Activated CD4-positive, alpha-beta T cell treated with anti-CD3 and anti-CD28 coated beads for 24 hours (primary cell): ENCODE measurements at regions not wholly inside any gene's neighbourhood (a gene's known extent, or its start where the extent isn't known, plus 50 kb on each side); places are given as distances from the start of the nearest gene placed in this dataset.

Experiments
- DNase-seq, 2 donors: peaks; one replicate each; pipeline ENCODE4 v3.0.0-alpha.2; 2020; ENCODE audit warnings: low read depth in 2 of 2

DNA sequence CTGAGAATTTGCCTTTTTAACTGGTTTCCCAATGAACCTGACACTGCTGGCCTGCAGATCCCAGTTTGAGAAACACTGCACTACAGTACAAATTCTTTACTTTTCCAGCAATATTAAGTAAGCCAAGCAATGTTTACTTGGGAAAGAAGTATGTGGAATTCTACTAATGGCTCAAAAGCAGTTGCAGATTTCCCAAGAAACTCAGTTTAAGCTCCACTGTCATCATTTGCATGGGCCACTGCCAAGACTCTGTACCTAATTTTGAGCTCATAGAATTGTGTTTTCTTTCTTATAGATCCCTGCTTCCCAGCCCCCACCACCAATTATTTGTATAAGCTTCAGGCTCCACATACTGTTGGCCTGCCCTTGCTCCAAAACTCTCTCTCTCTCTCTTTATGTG is 676.1 kb downstream of the RNF144A start:
- no peak for DNase-seq

DNA sequence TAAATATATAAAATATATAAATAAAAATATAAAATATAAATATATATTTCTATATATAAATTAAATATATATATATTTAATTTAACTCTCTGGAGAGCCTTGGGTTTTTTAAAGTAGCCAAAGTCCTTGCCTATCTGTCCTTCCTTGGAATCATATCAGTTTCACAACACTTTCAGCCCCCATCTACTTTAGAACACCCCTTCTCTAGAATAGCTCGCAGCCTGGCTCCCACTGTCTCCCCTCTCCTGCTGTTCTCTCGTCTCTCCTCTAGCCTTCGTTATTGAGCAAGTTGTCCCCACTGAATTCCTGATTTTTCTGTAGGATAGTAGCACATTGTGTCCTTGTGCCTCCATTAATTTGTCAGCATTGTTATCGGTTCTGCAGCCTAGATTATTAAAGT is 677.0 kb downstream of the RNF144A start:
- no peak for DNase-seq

DNA sequence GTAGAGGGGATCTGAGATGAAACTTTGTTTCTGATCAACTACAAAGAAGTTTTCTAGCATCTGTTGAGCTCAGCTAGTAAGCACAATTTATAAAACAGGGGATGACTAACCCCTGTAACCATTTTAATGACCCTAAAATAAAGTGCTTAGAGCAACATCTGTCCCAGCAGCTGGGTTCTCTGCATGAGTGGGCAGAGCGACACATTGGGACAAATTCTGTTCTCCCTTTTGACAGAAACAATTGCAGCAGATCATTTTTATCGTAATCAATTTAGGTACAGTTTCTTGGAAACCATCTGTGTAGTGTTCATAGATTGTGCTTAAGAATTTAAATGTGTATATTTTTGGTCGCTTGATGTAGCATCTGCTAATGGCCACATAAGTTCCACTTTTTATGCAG is 678.0 kb downstream of the RNF144A start:
- DNase-seq = no peak

DNA sequence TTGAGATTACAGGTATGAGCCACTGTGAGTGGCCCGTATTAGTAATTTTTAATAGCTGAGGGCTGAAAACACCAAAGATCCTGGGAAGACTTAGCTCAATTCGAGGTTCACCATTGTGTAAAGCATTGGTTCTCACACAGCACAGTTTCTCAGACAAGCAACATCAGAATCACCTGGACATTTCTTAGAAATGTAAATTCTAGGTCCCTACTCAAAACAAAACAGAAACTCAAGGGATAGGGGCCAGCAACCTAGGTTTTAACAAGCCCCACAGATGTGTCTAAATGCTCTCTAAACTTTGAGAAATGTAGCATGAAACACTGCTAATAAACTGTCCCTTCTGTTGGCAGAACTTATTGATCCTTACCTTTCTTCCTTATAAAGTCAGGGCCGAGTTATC is 681.2 kb downstream of the RNF144A start:
- no peak for DNase-seq

DNA sequence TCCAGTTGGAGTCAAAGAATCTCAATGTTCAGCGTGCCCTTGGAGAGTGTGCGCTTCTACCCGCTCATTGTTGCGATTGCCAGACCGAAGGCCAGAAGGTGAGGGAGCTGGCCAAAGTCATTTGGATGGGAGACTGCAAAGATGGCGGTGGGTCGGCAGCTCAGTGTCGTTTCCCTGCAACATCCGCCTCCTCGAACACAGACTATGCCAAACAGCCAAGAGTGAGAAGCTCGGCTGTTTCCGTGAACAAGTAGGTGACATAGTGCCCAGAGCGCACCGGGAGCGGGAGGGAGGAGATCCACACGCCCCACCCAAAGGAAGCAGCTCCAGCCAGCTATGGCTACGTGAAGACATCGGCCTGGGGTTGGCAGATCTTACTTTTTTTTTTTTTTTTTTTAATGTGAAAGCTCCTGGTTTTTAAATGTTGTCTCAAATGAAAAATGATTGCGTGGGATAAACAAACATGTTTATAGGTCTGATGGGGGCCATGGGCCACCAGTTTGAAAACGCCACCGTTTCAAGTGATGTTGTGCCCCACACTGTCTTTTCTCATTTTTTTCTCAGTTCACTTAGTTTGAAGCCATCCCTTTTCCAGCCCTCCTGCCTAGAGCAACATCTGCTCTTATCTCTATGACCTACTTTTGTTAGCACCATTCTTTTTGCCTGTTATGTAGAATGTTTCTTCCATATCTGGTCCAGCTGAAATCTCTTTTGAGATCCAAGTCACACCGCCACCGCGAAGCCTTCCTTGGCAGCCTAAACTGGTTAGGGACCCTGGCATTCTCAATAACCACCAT is 682.4 kb downstream of the RNF144A start:
- DNase-seq = no peak

DNA sequence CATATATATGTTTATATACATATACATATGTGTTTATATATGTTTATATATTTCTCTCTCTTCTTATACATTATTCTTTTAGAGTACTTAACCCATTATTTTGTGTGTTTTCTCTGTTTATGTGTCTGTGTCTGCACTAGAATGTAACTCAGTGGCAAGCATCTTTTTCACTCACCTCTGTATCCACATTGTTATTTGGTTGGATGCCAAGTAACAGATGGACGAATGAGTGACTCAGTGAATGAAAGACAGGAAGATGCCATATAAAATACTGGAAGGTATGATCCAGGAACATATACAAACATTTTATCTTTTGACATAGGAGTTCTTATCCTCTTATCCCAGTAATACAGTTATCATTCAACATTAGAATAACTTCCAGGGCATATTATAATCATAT is 684.8 kb downstream of the RNF144A start:
- DNase-seq = no peak

DNA sequence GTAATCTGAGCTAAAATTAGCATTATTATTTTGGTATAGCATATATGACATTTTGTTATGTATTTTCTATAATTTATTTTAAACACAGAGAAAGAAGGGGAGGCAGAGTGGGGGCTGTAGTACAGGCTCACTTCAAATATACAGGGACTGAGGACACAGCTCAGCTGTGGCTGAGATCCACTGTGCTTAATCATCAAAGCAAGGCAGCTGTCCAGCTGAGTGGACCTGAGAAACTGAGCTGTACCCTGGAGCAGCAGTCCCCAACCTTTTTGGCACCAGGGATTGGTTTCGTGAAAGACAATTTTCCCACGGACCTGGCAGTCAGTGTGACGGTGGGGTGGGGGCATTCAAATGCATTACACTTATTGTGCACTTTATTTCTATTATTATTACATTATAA is 687.2 kb downstream of the RNF144A start:
- no peak for DNase-seq

DNA sequence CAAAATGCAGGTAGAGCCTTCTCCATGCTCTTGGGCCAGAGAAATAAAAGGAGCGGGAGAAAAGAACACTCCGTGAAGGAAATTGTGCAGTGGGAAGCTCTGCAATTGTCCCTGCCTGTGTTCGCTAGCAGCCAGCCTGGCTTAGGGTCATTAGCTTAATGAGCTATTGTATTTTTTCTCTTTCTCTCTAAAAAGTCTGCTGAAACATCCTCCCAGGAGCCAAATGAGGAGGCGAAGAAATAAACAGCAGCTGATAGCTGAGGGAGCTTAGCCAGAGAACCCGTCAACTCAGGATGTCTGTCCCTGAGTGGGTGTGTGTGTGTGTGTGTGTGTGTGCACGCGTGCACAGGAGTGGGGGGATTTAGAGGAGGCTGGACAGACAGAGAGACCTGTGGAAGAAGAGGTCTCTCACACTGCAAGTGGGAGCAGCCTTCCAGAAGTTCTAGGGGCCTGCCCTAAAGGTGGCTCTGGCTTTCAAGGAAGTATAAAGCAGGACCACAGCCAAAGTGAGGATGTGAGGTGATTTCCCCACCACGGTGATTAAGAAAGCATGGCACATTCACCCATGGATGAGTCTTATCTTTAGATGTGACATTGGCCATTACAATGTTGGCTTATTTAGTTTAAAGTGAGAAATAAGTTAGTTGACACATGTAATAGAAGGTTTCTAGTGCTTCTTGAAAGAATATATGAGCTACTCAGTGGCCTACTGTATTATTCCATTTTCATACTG is 690.4 kb downstream of the RNF144A start:
- no peak for DNase-seq

DNA sequence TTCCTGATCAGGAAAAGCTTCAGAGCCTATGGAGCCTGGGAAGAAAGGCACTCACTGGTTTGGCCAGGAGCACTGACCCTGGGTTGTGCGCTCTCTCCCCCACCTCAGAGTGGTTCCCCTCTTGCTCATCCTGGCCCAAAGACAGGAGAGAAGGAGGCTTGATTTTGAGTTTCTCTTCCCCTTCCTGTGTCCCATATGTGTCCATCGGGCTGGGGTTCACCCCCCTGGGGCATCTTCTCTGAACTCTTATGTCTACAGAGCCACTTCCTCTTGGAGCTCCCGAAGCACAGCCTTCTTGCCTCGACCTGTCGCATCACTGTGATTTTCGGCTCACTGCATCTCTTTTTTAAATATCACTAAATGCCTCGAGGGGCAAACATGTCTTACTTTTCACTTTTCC is 692.3 kb downstream of the RNF144A start:
- no peak for DNase-seq

DNA sequence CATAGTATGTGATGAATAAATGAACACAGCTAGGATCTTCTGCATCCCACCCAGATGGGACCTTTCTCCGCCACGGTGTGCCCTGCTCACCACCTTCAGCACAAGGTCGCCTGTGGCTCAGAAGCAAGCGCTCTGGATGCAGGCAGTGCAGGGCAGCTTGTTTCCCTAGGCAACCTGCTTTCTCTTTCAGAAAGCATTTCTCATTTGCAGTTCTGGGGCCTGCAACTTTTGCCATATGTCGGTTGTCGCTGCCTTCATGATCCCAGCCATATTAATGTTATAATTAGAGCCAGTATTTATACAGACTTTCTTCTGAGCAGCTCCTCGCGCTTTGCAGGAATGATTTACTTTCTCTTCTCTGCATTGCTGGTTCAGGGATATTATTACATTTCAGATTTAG is 692.8 kb downstream of the RNF144A start:
- no peak for DNase-seq

DNA sequence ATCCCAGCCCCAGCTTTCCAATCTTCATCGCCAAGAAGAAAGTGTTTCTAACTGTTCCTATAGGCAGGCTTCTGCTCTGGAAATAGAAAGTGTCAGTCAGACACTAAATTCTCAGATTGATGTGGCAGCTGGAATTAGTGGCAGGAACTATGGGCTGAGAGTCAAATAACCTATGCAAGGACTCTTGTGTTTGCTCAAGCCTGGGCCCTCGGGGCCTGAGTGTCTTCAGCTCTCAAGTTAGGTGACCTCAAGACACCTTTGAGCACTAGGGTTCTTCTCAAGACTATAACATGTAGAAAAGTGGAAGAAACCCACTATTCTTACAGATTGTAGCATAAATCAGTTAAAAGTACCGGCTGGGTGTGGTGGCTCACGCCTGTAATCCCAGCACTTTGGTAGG is 694.5 kb downstream of the RNF144A start:
- no peak for DNase-seq

DNA sequence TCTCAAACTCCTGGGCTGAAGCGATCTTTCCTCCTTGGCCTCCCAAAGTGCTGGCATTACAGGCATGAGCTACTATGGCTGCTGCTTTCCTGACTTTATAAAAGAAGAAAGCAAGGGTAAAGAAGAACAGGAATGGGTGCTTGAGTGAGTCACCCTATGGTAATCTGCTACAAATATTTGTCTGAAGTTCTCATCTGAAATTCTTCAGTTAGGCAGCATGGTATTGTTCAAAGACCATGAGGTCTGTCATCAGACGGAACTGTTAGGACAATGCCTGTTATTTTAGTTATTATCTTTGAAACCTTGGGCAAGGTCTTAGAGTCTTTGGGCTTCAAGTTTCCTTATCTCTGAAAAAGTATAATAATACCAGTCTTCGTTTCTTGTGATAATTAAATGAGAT is 695.8 kb downstream of the RNF144A start:
- no peak for DNase-seq

DNA sequence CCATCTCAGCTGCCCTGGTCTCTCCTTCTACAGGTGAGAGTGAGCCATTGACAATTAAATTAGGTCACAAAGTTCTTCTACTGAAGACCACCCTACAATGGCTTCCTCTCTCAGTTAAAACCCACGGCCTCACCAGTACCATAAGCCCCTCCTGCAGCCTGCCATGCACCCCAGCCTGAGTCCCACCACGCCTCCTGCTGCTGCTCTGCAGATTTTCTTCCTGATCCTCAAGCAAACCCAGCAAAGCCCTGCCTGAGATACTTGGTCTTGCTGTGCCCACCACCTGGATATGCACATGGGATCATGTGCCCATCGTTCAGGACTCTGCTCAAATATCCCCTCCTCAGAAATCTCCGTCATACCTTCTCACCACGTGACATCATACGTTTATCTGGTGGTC is 696.6 kb downstream of the RNF144A start:
- DNase-seq = no peak

DNA sequence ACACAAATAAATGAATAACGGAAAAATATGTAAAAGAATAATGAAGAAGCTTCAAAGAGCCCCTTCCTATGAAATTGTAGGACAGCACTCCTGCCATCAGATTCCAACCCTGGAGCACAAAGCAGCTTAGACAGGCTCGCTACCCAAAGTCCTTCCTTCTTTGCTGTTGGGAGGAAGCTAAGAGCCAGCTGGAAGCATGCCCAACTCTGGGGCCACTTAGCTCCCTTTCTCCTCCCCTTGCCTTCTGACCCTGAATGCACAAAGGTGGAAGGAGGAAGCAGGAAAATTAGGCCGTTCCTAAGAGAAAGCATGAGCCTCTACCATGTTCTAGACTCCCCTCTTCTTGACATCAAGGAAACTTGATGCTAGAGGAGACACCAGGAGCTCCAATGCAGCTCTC is 700.8 kb downstream of the RNF144A start:
- DNase-seq = no peak

DNA sequence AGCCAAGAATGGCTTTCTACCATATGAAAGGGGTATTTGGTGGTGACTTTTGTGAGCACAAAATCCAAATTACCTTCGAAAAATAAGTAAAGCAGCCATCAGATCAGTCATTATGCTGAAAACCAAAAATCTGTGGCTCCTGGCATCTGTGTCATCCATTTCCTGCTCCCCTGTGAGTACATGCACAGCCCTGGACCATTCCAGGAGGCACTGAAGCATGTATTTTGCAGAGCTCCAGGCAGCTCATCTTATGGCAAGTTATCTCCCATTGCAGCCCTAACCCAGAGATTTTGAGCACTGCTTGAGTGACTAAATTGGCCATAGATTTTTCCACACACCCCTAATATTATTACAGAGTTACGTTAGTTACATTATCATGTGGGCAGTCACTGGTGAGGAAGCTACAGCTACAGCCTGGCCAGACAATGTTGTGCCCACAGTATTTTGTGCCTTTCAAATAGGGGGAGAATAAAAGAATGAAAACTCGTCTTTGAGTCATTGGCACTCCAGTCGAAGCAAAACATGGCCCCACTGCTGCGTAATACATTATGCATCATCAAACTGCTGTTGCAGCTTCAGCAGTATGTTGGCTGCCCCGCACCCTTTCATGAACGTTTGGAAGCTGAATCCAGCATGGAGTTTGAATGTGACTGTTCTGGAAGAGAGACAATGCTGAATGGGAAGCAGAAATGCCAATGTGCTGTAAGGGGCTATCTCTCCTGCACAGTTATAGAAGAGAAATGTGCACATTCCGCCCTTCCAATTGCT is 702.2 kb downstream of the RNF144A start:
- DNase-seq = no peak

DNA sequence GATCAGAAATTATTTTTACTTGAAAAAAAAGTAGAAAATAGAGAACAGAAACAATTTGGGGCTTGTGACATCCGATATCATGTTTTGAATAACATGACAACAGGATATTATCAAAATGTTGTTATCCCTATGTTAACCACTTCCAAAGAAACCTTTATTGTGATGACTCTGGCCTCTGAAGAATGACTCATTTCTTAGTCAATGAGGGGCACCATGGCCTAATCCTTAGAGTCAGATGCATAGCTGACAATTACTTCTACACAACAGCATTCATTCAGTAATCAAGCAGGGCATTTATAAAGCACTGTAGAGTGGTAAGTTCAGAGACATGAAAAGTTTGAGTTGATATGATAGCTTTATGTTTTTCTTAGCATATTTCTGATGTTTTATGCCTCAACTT is 703.0 kb downstream of the RNF144A start:
- DNase-seq = no peak

DNA sequence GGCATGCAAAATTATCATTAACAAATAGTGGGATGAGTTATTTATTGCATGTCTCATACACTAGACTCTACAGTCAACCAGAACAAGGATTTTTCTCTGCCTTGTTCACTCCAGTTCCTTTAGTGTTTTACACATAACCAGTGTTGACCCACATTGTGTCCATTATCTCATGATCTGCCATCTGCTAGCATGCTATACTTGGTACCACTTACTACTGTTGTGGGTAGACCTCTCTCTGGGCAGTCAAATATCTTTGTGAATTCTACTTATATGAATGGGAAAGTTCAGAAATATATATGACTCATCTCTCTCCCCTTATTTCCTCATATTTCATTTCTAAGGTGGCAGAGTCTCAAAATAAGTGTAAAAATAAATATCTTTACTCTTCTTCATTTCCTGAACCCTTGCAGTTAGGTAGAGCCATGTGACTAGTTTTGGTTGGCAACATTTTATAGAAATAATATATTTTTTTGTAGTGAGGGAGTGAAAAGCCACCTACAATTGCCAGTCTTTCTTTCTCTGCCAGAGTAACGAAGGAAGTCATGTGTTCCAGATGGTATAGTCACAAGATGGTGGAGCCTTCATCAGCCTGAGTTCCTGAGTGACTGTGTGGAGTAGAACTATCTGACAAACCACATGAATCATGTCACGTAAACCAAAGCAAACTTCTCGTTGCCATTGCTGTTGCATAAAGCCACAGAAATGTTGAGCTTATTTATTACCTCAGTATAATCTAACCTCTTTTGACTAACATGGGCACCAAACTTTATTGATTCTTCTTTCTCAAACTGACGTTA is 704.0 kb downstream of the RNF144A start:
- DNase-seq = no peak

DNA sequence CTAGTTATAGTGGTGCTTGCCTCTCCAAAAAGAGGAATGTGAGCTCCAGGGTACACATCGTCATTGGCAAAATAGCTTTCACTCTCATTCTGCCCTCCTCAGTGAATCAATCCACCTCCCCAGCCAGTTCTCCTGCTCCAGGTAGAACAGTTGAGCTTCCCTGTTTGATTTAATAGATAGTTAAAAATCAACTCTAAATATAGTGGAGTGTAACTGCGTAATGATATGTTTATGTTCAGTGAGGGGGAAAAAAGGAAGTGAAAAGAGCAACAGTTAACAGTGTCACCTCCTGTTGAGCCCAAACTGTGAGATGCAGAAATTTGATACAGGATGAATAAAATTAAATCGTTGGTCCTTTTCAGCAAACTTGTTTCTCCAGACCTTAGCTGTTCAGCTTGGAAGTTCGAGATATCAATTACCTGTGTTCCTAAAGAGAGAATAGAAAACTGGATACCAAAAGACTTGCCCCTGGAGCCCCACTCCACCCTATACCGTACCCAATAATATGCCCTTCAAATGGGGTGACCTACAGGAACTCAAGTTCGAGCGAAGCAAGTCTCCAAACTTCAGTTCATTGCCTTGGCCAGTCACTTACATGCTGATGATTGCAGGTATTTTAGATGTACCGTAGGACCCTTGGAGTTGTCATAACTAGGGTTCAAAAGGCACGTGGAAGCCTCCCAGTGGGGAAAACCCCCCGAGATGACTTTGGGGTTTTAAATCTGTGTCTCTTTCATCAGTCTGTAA is 708.4 kb downstream of the RNF144A start:
- no peak for DNase-seq

DNA sequence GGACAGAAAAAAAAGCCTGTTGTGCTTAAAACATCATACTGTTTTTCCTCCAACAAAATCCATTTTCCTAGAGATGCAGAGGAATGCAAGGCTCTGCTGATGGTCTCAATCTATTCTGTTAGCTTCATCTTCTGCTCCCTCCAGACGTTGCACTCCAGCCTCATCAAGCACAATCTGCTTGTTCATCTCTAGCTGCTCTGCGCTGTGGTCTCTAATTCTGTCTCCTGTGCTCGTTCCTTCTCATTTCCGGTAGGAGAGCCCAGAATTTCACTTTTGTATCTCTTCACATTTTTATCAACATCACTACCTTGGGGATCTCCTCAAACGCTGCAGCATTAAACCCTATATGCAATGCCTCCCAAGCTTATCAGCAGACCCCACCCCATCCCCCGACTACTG is 708.9 kb downstream of the RNF144A start:
- DNase-seq = no peak

DNA sequence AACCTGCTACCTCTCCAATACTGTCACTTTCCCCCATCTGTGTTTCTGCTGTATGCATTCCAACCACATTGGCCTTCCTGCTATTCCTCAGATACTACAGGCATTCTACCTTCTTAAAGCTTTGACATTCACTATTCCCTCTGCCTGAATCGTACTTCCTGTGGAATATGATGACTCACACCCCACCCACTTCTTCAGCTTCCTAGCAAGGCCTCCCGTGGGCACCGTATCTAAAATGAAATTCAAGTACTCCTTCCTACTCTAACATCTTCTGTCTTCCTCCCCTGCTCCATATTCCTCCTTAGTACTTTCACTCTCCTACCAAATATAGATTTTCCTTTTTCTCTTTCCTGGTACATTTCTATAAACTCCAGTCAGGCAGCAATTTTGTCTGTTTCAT is 710.4 kb downstream of the RNF144A start:
- no peak for DNase-seq

DNA sequence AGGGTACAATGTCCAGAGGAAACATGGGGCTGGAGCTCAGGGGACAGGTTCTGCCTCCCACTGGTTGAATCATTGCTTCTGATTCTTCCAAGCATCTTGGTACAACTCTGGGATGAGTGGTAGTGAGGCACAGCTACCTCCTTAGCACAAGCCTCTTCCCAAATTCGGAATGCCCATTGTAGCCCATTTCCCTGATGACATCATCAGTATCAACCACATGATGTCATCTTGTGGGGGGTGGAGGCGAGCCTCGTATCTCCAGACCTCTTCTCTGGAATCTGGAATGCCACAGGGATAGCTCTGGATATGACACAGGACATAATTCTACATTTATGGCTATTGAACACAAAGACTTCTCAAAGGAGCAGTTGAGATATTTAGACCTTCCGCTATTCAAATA is 715.2 kb downstream of the RNF144A start:
- DNase-seq = no peak
